Activated T-cell treated with anti-CD3 and anti-CD28 coated beads, Interleukin-2, amount 50 U/mL, for 48 hours (primary cell): ENCODE measurements at regions not wholly inside any gene's neighbourhood (a gene's known extent, or its start where the extent isn't known, plus 50 kb on each side); places are given as distances from the start of the nearest gene placed in this dataset.
"Not testable (repeated sequence)": the region's sequence is repeated elsewhere in the genome, so short reads cannot be mapped to it uniquely, and the experiment has no call there.

Experiments used
- DNase-seq, 2 experiments: peaks; one replicate each; pipeline ENCODE4 v3.0.0-alpha.2; 2020

DNA sequence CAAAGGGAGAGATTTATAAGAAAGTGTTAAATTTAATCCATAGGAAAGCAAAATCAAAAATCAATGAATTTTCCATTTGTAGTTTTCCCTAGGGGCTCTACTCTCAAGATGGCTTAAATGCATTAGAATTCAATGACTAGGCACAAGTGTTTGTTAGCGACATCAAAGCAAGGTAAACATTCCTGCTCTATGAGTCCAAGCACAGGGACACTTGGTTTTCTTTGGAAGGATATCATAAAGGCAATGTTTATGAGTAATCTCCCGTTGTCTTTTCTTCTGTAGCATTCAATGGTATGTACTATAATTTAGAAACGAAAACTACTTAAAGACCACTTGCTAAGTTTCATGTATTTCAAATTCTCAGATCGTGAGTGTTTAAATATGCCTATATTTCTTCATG, 54.8 kb upstream of the ZNF717 start:
- not testable (repeated sequence) for DNase-seq

DNA sequence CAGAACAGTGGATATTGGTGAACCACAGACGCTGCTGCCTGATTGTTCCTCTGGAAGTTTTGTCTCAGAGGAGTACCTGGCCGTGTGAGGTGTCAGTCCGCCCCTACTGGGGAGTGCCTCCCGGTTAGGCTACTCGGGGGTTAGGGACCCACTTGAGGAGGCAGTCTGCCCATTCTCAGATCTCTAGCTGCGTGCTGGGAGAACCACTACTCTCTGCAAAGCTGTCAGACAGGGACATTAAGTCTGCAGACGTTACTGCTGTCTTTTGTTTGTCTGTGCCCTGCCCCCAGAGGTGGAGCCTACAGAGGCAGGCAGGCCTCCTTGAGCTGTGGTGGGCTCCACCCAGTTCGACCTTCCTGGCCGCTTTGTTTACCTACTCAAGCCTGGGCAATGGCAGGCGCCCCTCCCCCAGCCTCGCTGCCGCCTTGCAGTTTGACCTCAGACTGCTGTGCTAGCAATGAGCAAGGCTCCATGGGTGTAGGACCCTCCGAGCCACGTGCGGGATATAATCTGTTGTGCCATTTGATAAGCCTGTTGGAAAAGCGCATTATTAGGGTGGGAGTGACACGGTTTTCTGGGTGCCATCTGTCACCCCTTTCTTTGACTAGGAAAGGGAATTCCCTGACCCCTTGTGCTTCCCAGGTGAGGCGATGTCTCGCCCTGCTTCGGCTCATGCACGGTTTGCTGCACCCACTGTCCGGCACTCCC, 65.1 kb upstream of the ZNF717 start:
- not testable (repeated sequence) for DNase-seq

DNA sequence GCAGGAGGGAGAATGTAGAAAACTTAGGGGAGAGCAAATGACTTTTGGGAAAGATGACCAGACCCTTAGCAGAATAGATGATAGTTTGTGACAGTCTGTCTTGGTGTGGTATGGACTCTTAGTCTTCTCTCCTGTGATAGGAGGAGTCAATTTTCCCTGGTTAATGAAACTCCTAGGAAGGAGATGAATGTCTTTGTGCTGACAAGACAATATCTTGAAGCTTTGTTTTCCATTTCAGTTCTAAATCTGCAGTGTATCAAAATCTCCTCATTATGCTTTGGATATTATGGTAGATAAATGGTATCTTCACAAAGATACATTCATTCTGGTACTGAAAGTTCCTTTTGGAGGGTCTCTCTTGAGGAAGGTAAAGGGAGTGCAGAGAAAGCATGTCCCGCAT, 77.8 kb upstream of the ZNF717 start:
- no peak for DNase-seq

DNA sequence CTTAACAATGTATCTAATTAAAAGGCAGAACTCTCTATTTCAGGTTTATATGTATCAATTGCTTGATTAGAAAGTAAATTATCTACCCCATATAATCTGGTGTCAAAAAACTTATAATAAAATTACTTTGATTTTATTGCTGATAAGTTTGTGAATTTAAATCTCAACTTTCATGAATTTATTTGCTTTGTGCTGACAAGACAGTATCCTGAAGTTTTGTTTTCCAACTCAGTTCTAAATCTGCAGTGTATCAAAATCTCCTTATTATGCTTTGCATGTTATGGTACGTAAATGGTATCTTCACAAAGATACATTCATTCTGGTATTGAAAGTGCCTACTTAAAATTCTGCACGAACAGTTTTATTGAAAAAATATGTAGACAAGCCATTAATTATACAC, 78.5 kb upstream of the ZNF717 start:
- no peak for DNase-seq

DNA sequence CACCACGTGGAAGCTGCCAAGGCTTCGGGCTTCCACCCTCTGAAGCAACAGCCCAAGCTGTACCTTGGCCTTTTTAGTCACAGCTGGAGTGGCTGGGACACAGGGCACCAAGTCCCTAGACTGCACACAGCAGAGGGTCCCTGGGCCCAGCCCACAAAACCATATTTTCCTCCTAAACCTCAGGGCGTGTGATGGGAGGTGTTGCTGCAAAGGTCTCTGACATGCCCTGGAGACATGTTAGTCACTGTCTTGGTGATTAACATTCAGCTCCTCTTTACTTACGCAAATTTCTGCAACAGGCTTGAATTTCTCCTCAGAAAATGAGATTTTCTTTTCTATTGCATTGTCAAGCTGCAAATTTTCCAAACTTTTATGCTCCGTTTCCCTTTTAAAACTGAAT, 98.4 kb upstream of the ZNF717 start:
- not testable (repeated sequence) for DNase-seq

DNA sequence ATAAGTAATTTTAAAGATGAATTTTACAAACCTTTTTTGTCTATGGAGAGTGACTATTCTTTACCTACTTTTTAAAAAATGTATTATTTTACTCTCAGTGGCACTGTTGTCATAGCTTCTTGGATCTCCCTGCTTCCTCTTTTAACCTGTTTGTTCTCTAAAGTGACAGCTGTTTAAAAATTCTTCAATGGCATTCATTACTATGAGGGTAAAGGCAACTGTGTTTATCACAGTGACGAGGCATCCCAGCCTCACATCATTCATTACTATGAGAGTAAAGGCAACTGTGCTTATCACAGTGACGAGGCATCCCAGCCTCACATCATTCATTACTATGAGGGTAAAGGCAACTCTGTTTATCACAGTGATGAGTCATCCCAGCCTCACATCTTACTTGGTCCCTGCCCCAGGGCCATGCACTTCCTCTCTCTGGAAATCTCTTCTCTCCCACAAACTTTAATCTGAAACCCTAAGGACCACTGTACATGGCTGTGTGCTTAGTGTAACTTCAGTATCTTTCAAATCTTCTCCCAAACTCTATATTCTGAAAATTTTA, 101.7 kb upstream of the ZNF717 start:
- DNase-seq, result no peak

DNA sequence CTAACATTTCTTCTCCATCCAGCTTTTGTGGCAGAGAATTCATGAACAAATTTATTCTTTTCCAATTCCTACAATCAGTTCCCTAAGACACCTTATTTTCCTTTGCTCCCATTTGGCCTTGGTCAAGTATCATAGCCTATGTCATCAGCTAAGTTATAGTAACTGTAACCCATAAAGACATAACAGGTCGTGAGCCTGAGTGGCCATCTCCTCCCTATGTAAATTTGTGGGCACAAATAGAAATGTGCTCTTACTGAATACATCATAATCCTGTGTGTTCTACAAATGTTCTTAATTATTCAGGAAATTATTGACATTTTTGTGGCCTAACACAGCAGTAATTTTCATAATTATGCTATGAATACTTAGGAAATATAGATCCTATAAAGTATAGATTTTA, 108.9 kb upstream of the ZNF717 start:
- DNase-seq, result no peak

DNA sequence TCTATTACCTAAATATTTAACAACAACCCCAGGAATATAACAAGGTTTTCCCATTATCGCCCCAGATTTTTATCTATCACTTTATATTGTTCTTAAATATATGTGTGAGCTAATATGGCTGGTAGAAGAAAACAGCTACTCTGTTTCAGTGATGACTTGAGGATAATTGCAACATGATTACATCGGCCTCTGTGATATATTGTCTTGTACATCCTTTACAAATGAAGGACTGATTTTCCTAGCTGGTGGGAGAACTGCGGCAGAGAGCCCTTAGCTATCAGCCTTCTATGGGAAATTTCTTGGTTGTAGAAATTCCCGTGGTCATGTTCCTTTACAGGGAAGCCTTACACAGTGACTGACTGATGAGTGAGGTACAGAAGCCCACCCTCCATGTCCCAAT, 110.9 kb upstream of the ZNF717 start:
- DNase-seq, result no peak

DNA sequence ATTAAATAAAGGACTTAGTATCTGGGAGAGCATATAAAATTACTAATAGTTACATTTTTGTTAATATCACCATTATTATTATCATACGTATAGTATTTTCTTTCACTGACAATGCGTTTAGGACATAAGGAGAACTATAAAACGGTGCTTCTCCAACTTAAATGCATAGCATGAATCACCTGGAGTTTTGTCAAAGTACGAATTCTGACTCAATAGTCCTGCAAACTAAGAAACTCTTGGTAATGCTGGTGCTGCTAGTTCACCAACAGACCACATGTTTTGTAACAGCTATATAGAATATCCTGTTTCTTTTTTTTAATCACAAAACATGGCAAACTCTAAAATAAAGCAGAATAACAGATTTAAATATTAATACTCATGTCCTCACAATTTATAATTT, 116.1 kb upstream of the ZNF717 start:
- not testable (repeated sequence) for DNase-seq

DNA sequence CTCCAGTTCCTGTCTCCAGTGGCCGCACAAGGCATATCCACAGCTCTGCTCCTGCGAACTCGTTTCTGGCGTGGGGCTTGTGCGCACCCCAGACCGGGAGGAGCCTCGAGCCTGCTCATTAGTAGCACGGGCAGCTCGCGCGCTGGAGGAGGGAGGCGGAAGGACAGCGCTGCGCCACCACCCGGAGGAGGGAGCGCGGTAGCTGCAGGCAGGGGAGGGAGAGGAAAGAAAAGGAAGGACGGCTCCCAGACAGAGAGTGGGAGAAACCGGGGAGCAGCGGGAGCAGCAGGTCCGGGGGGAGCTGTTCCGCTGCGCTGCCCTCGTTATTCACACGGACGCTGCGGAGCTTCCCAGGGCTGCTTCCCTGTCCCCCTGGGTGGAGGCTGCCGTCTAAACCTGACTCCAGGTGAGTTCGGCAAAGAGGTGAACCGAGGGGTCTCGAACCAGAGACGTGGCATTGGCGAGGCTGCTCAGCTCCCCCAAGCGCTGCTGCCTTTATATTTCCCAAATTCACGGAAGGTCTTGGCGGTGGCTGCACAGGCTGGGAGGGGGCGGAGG, 121.3 kb upstream of the ZNF717 start:
- DNase-seq, result no peak

DNA sequence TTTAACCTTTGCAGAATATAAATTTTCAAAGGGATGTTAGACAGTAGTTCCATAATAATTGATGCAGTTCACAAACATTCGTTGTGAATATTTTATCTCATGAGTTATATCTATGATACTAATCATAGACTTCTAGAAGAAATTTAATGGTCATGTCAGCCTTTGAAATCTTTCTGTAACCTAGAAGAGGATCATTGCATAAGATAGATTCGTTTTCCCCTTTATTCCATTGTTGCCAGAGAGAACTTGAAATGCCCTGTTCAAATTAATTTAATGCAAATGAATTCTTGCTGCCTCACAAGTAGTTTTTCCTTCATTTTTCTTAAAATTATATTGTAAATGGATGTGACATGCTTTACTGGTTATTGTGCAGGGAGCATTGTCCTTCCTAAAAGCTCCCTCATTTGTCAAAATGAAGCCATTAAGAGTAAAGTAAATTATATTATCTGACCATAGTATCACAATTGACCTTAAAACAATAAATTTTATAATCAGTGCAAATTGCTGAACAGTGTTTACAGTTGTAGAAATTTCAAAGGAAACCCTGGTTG, 128.5 kb upstream of the ZNF717 start:
- DNase-seq, result no peak

DNA sequence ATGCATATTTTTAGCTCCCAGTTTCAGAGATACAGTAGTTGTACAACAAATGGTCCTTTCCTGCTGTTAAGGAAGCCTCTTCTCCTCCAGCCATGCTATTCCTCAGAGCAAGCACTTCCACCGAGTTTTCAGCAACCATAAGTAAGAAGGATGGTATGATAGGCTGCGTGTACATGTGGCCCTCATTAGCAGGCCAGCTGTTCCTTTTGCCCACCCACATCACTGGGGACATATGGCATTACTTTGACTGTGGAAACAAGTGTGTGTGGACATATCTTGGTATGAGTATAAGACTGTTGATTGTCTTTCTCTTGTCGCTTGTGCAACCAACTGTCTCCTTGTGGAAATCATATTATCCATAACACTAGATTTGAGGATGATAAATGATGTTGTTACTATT, 129.4 kb upstream of the ZNF717 start:
- not testable (repeated sequence) for DNase-seq

DNA sequence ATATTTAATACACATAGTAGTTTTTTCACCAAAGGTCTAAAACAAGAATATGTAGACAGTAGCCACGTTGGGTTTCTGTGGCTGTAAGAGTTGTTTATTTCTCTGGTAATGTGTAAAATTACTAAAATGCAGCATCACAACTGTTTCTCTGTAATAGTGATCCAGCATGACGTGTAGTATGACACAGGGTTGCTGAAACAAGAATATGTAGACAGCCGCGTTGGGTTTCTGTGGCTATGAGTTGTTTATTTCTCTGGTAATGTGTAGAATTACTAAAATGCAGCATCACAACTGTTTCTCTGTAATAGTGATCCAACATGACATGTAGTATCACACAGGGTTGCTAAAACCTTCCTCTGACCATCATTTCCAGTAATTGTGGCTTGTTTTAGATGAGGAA, 153.6 kb upstream of the ZNF717 start:
- DNase-seq, result no peak

DNA sequence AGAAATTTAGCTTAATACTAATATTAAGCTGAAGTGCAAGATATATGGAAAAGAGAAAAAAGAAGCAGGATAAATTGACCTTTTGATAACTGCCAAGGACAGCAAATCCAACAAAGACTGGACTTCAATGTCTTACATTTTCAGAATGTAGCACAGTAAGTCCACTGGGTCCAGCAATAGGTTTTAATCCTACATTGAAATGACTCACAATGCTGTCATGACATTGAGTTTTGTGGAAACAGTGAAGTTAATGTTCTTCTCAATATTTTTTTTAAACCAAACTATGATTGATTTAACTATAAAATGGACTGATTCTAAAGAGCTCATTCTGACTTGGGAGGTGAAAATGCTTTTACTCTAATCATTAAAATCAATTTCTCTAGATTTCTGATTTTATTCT, 166.6 kb upstream of the ZNF717 start:
- DNase-seq, result no peak

DNA sequence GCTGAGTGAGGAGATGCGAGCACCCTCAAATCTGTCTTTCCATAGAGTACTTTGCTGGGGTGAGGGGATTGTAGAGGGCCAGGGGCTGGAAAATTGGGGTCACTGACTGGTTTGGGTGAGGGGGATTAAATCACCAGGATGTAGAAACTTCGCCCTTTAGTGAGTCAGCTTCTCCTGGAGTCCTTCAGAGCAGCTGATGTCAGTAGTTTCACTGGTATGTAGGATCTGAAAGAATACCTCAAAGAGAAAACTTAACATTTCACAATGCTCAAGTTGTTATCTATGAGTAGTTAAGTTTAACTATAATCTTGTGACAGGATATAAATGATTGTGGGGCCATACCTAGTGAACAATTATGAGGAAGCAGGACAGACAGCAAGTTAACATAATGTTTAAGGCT, 174.7 kb upstream of the ZNF717 start:
- DNase-seq, result not testable (repeated sequence)

DNA sequence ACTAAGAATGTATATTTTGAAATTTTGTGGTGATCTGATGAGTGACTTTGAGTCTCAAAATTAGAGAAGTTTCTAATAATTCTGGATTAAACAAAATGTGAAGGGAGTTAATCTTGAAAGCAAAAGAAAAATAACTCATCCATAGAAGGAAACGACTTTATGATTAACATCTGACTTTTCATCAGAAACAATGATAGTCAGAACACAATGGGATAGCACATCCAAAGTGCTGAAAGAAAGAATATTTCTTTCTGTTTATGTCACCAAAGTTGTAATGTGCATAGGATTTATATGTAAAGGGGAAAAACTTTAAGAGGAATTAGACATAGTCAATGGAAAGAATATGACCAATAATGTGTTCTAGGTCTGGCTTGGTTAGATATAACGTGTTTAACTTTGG, 176.7 kb upstream of the ZNF717 start:
- DNase-seq, result not testable (repeated sequence)

DNA sequence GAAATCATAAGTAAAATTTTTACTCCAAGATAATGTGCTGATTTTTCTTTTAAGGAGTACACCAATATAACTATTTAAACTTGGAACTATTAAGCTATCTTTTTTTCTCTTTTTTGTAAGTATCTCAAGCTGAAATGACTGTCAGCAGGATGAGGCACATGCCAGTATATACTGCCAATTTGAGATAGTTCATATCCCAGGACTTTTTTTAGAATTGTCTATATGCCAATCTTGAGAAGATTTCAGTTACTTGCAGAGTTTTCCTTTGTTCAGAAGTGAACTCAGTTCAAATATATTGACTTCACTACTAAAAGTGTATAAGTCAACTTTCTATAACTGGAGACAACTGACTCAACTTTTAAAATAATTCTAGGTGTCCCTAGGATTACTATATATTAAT, 181.7 kb upstream of the ZNF717 start:
- no peak for DNase-seq

DNA sequence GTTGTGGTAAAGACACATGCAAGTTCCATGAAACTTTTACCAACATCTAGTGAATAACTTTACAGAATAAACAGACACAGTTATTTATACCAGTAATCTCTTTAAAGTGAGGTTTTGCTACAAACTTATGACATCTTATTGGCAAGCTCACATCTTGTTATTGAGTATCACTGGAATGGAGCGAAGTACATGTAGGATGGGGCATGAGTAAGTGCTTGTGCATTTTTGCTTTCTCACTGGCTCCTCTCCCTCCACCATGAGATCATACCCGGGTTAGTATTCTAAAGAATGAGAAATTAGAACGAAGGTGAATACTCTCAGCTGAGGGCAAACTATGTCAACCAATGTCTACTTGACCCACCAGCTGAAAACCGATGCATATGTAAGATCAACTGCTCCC, 193.3 kb upstream of the ZNF717 start:
- no peak for DNase-seq

DNA sequence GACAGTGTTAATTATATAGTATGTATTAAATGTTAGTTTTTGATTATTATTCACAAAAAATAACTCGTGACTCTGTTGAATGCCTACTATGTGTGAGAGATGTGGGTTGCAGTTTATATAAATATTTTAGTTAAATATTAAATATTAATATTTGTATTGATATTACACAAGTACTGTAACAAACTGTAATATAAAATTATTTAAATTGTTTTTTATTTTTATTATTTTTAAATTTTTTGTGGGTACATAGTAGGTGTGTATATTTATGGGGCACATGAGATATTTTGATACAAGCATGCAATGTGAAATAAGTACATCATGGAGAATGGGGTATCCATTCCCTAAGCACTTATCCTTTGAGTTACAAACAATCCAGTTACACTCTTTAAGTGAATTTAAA, 196.1 kb upstream of the ZNF717 start:
- DNase-seq, result no peak

DNA sequence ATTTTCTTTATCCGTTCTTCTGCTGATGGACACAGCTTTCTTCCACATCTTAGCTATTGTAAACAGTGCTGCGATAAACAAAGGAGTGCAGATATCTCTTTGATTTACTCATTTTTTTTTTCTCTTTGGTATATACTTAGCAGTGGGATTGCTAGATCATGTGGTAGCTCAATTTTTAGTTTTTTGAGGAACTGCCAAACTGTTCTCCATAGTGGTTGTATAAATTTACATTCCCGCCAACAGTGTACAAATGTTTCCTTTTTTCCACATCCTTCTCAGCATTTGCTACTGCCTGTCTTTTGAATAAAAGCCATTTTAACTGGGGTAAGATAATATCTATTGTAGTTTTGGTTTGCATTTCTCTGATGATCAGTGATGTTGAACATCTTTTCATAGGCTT, 196.8 kb upstream of the ZNF717 start:
- DNase-seq, result no peak

DNA sequence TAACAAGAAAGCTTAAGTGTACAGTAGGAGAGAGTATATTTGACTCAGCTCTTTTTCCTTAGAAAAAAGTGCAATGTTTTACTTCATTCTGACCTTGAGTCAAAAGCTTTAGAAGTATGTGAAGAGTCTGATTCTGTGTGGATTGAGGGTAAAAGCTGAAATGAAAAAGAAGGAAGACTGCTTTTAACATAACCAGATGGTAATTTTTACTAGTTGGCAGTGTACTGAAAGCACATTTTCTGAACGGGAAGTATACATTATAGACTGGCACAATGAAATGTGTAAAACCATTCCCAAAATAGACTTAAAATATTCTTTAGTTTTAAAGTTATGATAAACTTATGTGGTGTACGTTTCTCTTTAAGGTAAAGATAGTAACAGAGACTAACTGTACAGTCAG, 197.8 kb upstream of the ZNF717 start:
- DNase-seq, result no peak

DNA sequence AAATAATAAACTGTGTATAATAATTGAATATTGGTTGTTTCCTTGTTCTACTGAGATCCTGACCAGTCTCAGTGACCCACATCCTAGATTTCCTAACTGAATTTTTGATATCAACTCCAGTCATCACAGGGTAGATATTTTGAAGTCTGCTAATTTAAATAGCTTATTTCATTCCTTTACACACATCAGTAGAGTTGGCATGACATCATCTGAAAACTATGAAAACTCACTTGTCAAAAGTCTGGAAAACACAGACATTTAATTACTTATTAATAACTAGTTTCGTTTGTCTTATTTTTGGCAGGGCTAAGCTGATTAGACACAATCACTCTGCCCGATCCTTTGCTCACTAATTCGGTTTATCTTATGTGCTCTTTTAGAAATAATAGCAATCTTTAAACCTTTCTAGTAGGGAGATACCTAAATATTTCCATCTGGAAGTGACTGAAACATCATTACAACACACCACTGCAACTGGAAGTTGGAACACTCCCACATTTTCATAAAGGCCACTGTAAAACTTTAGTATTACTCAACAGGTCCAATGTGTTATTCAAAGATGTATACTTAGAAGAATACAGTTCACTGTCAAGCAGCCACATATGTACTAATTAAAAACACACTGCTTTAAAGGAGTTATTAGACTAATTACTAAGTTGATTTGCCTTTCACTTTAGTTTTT, 198.4 kb upstream of the ZNF717 start:
- no peak for DNase-seq

DNA sequence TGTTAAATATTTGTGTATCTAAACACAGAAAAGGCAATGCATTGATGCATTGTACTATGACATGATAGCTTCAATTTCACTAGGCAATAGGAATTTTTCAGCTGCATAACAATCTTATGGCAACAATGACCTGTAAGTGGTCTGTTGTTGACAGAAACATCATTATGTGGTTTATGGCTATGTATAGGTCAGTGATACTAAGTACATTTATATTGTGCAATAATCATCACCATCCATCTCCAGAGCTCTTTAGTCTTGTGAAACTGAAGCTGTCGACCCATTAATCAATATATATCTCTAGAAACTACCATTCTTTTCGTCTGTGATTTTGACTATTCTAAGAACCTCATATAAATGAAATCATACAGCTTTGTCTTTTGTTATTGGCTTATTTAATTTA, 200.1 kb upstream of the ZNF717 start:
- no peak for DNase-seq

DNA sequence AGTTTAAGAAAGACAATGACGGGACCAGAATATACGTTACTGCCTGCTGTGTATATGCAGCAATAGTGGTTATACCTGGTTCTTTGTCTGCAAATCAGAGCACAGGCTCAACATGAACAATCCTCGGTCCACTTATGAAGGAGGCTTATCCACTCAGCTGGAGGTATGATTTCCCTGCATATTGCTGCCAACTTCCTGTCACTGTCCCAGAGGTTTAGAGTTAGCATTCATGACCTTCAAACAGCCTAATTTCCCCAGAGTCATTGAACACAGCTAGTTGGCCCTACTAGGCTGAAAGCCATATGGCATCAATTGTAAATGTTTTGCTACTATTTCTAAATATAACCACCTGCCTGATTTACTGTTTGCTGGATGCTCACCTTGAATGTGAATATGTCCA, 224.9 kb upstream of the ZNF717 start:
- no peak for DNase-seq
